ENCODE measurements at regions not wholly inside any gene's neighbourhood (a gene's known extent, or its start where the extent isn't known, plus 50 kb on each side); places are given as distances from the start of the nearest gene placed in this dataset.
A peak's percentile ranks its signal among the peaks of the same experiment; 100 is the strongest.

GRCh38 chr13:107421951-107422350 is 793.4 kb downstream of the LIG4 start:
- peaks cover 23% of the 10 kb centered on the region; the same call in 1 of the 2 replicates for H3K79me2 ChIP-seq (ENCODE audit: insufficient read depth)
- TF ChIP-seq FOSL2 (IDR thresholded peaks at IDR 0.05; ENCODE audit: borderline replicate concordance, low read depth) = peak; percentile 19; the same call in 1 of the 2 replicates
- TF ChIP-seq MEF2A (IDR thresholded peaks at IDR 0.05; ENCODE audit: borderline replicate concordance, low read depth) = no peak
- TF ChIP-seq PBX3 (IDR thresholded peaks at IDR 0.05) = peak; percentile 48
- TF ChIP-seq JUND (IDR thresholded peaks at IDR 0.05) = 0 out of 2 replicates have a peak, but pooled peaks have one; percentile 12
- 43% methylated on average over 1 of the region's 1 CpG for WGBS (ENCODE audit: low lambda C conversion rate)
- H3K9me3 ChIP-seq = no peaks in the 10 kb centered on the region
- peak overlapping the region; percentile 54 for H3K4me2 ChIP-seq
- CTCF ChIA-PET = interaction anchor here (1.1 kb wide), 1 partner anchor 10 kb away, joined by 3 read pairs; no protein-coding TSS in a partner anchor
- no peak for DNase-seq
- peaks cover 0 to 4% of the 10 kb centered on the region in 2 experiments; a peak in 3 of 4 replicates for H3K4me1 ChIP-seq (ENCODE audit: control insufficient read depth in 1 of 2, insufficient read depth in 2 of 2, low read depth in 1 of 2, low read length in 1 of 2)
- H3F3A ChIP-seq (replicated peaks; ENCODE audit: insufficient read depth) = peaks cover 6% of the 10 kb centered on the region
- POLR2A ChIA-PET = no interaction called here
- H4K20me1 ChIP-seq (ENCODE audit: insufficient read depth) = no peaks in the 10 kb centered on the region
- H2AFZ ChIP-seq (ENCODE audit: low read depth) = no peak overlapping the region
- peak overlapping the region; percentile 17; the same call in 1 of the 2 replicates for H3K9ac ChIP-seq
- peak overlapping the region in 1 of 2 experiments; percentile 67; a peak in 2 of 4 replicates for H3K27ac ChIP-seq (ENCODE audit: low read depth in 2 of 2, low read length in 1 of 2)
- no peaks in the 10 kb centered on the region for H3K27me3 ChIP-seq (ENCODE audit: insufficient read depth)
- no peaks in the 10 kb centered on the region for H3K9me2 ChIP-seq
- no peak overlapping the region for H3K4me3 ChIP-seq (ENCODE audit: low read depth in 2 of 2, low read length in 1 of 2)
- H3K36me3 ChIP-seq (replicated peaks in 1 of 2; ENCODE audit: control insufficient read depth in 1 of 2, insufficient read depth in 2 of 2, low read length in 1 of 2) = no peaks in the 10 kb centered on the region

- Histone ChIP-seq H3K36me3 (replicated peaks in 1 of 2; ENCODE audit: control insufficient read depth in 1 of 2, insufficient read depth in 2 of 2, low read length in 1 of 2) (no peaks in the 10 kb centered on the region), H3K9me2 (no peaks in the 10 kb centered on the region), H3K4me3 (ENCODE audit: low read depth in 2 of 2, low read length in 1 of 2) (peak overlapping the region in 1 of 2 experiments; percentile 27; a peak in 2 of 4 replicates), H3K9ac (no peak overlapping the region), H3F3A (replicated peaks; ENCODE audit: insufficient read depth) (peaks cover 6% of the 10 kb centered on the region), H3K27ac (ENCODE audit: low read depth in 2 of 2, low read length in 1 of 2) (peak overlapping the region in 1 of 2 experiments; percentile 67; a peak in 2 of 4 replicates), H3K27me3 (ENCODE audit: insufficient read depth) (no peaks in the 10 kb centered on the region), H2AFZ (ENCODE audit: low read depth) (no peak overlapping the region), H4K20me1 (ENCODE audit: insufficient read depth) (no peaks in the 10 kb centered on the region), H3K79me2 (ENCODE audit: insufficient read depth) (peaks cover 23% of the 10 kb centered on the region; the same call in 1 of the 2 replicates), H3K4me2 (peak overlapping the region; percentile 54), H3K9me3 (no peaks in the 10 kb centered on the region), H3K4me1 (ENCODE audit: control insufficient read depth in 1 of 2, insufficient read depth in 2 of 2, low read depth in 1 of 2, low read length in 1 of 2) (peaks cover 0 to 4% of the 10 kb centered on the region in 2 experiments; a peak in 3 of 4 replicates)
- 28% methylated on average over 2 of the region's 2 CpGs for WGBS (ENCODE audit: low lambda C conversion rate)
- TF ChIP-seq CHD2 (IDR thresholded peaks at IDR 0.05; ENCODE audit: low read length, partially characterized antibody) (no peak), MXI1 (IDR thresholded peaks at IDR 0.05; ENCODE audit: low read depth, low read length) (no peak), TCF12 (IDR thresholded peaks at IDR 0.05) (peak; percentile 41; the same call in 1 of the 2 replicates), GATA2 (CRISPR knock-in tag; IDR thresholded peaks at IDR 0.05) (no peak), MEF2A (IDR thresholded peaks at IDR 0.05; ENCODE audit: borderline replicate concordance, low read depth) (no peak), RCOR1 (IDR thresholded peaks at IDR 0.05; ENCODE audit: low read length) (no peak), USF1 (IDR thresholded peaks at IDR 0.05; ENCODE audit: borderline replicate concordance, low read depth) (no peak), NFIC (IDR thresholded peaks at IDR 0.05; ENCODE audit: borderline replicate concordance) (no peak), EZH2phosphoT487 (IDR thresholded peaks at IDR 0.05; ENCODE audit: borderline replicate concordance, low read depth) (no peak), JUND (IDR thresholded peaks at IDR 0.05) (no peak; the same call in 1 of the 2 replicates), RXRA (IDR thresholded peaks at IDR 0.05; ENCODE audit: borderline replicate concordance, low read depth) (no peak), FOXM1 (IDR thresholded peaks at IDR 0.05; ENCODE audit: low read depth) (no peak), MAX (IDR thresholded peaks at IDR 0.05; ENCODE audit: low read depth) (no peak), NRF1 (IDR thresholded peaks at IDR 0.05; ENCODE audit: low read depth, low read length) (no peak), RAD21 (IDR thresholded peaks at IDR 0.05; ENCODE audit: low read length) (no peak), PBX3 (IDR thresholded peaks at IDR 0.05) (peak; percentile 25; the same call in 1 of the 2 replicates), FOSL2 (IDR thresholded peaks at IDR 0.05; ENCODE audit: borderline replicate concordance, low read depth) (0 out of 2 replicates have a peak, but pooled peaks have one; percentile 37), RFX5 (IDR thresholded peaks at IDR 0.05; ENCODE audit: low read length) (no peak)
- CTCF ChIA-PET = interaction anchor here (1.1 kb wide), 1 partner anchor 11 kb away, joined by 3 read pairs; no protein-coding TSS in a partner anchor
- no peak for DNase-seq
- POLR2A ChIA-PET = no interaction called here
Measured at GRCh38 chr13:107421028-107421427, 794.3 kb downstream of the LIG4 start.
